WI38 (cell line): ENCODE measurements at regions not wholly inside any gene's neighbourhood (a gene's known extent, or its start where the extent isn't known, plus 50 kb on each side); places are given as distances from the start of the nearest gene placed in this dataset.
A peak's percentile ranks its signal among the peaks of the same experiment; 100 is the strongest.

ENCODE experiments used
- H3K4me3 ChIP-seq: 2 replicates; pipeline ENCODE4 v1.5.1; 2011; ENCODE audit warnings: low read depth, mild to moderate bottlenecking, control low read depth, low read length
- TF ChIP-seq, protein P1 (sequence below): IDR thresholded peaks from 2 replicates; pipeline ENCODE4 v1.5.1; 2012; ENCODE audit warnings: low read depth, mild to moderate bottlenecking, control low read depth, low read length

DNA sequence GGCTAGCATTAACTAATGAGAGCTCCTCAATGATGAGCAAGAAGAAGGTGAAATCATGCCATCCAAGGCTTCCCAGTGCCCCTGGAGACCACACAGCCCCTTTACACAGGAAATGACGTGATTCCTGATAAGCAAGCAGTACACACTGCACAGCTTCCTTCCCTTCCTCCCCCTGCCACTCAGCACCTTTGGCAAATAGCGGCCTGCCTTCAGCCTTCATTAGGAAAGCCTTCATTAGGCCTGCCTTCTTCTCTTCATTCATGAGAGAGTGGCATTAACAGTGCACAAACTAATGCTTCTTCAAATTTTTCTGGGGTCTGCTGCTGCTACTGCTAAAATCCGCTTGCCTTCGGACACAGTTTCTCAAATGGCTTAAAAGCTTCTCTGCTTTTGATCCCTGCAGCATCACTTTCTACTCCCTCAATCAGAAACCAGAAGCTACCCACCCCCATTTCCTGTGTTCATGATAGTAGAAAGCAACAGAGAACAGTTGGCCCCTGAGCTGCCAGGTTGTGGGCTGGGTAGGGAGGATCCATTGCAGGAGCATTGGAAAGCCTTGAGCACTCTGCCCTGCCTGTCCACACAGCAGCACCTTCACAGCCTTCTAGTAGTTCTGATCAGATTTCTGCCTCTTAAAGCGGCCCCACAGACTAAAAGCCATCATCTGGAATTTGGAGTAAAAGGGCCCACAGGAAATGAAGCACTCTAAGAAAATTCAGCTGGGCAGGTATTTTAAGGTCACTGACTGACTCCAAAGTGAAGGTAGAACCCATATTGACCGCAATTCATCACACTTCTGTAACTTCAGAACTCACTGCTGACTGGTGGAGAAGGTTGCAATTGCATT lies 103.8 kb upstream of the ETV6 start:
- TF ChIP-seq, protein P1, sequence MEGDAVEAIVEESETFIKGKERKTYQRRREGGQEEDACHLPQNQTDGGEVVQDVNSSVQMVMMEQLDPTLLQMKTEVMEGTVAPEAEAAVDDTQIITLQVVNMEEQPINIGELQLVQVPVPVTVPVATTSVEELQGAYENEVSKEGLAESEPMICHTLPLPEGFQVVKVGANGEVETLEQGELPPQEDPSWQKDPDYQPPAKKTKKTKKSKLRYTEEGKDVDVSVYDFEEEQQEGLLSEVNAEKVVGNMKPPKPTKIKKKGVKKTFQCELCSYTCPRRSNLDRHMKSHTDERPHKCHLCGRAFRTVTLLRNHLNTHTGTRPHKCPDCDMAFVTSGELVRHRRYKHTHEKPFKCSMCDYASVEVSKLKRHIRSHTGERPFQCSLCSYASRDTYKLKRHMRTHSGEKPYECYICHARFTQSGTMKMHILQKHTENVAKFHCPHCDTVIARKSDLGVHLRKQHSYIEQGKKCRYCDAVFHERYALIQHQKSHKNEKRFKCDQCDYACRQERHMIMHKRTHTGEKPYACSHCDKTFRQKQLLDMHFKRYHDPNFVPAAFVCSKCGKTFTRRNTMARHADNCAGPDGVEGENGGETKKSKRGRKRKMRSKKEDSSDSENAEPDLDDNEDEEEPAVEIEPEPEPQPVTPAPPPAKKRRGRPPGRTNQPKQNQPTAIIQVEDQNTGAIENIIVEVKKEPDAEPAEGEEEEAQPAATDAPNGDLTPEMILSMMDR: no peak
- H3K4me3 ChIP-seq: no peak overlapping the region

GRCh38 chr12:11546582-11547270 lies 102.7 kb upstream of the ETV6 start:
- H3K4me3 ChIP-seq: peak overlapping the region; percentile 43

GRCh38 chr12:11547271-11547646 lies 102.2 kb upstream of the ETV6 start:
- peak overlapping the region; percentile 43 for H3K4me3 ChIP-seq

GRCh38 chr12:11549119-11549518 lies 100.4 kb upstream of the ETV6 start:
- H3K4me3 ChIP-seq: no peak overlapping the region
- TF ChIP-seq, protein P1: no peak

- TF ChIP-seq, protein P1: peak; percentile 63
- H3K4me3 ChIP-seq: no peak overlapping the region
These were observed 95.5 kb upstream of the ETV6 start for GRCh38 chr12:11553871-11554533.

DNA sequence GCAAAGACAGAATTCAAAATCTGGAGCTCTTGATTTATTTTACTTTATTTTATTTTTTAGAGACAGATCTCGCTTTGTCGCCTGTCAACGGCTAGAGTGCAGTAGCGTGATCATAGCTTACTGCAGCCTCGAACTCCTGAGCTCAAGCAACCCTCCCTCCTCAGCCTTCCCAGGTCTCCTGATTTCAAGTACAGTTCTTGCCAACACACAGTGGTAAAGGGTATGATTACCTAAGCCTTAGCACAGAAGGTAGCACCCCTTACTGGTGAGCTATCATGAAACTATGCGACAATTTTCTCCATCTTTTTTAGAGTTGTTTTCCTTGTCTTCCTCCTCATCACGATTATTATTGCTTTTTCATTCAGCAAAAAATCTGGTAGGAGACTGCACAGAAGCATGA lies 94.3 kb upstream of the ETV6 start:
- TF ChIP-seq, protein P1: no peak
- H3K4me3 ChIP-seq: no peak overlapping the region

GRCh38 chr12:11555743-11556625 lies 93.5 kb upstream of the ETV6 start:
- peak overlapping the region; percentile 11; the same call in 1 of the 2 replicates for H3K4me3 ChIP-seq
- TF ChIP-seq, protein P1: no peak
